A549 (cell line): ENCODE measurements at regions not wholly inside any gene's neighbourhood (a gene's known extent, or its start where the extent isn't known, plus 50 kb on each side); places are given as distances from the start of the nearest gene placed in this dataset.

ENCODE experiments used
- CBX8 ChIP-seq: fragments of 200-600 bp; sonication (generic); IDR thresholded peaks from 2 replicates; pipeline ENCODE4 v1.6.1; 2016
- HMGXB4 ChIP-seq: fragments of 250-450 bp; sonication (Bioruptor Pico); IDR thresholded peaks from 2 replicates; pipeline ENCODE4 v1.5.0; 2021; ENCODE audit warnings: mild to moderate bottlenecking, moderate library complexity, borderline replicate concordance
- POLR2A ChIP-seq: IDR thresholded peaks from 2 replicates; pipeline ENCODE4 v1.6.1; 2012; ENCODE audit warnings: mild to moderate bottlenecking, low read length
- REST ChIP-seq: fragments of 200-600 bp; sonication (generic); IDR thresholded peaks from 2 replicates; pipeline ENCODE4 v1.6.1; 2016; ENCODE audit warnings: antibody characterized with exemption, mild to moderate bottlenecking, moderate library complexity
- TP53 ChIP-seq: fragments of 250-450 bp; sonication (Bioruptor Pico); IDR thresholded peaks from 2 replicates; pipeline ENCODE4 v1.5.0; 2021; ENCODE audit warnings: mild to moderate bottlenecking, moderate library complexity
- TF ChIP-seq, protein P1 (sequence below): fragments of >200 bp; sonication (Bioruptor Twin); formaldehyde crosslinking; IDR thresholded peaks from 3 replicates; pipeline ENCODE4 v1.5.1; 2016

DNA sequence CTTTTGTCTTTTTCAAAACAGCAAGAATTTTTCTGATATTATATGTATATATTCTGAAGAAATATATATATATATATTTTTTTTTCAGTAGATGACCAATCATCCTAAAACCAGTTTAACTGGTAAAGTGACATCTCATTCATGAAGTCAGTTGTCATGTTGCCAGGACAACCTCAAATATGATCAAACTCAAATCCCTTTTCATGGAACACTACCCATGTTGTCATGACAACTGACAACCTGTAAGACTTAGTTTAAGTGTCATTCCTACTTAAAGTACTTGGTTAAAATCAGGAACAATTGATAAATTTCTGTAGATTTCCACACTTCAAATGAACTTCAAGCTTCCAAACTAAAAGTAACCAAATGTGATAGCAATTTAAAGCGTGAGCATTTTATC is 101.8 kb upstream of the ERBB4 start:
- TF ChIP-seq, protein P1, sequence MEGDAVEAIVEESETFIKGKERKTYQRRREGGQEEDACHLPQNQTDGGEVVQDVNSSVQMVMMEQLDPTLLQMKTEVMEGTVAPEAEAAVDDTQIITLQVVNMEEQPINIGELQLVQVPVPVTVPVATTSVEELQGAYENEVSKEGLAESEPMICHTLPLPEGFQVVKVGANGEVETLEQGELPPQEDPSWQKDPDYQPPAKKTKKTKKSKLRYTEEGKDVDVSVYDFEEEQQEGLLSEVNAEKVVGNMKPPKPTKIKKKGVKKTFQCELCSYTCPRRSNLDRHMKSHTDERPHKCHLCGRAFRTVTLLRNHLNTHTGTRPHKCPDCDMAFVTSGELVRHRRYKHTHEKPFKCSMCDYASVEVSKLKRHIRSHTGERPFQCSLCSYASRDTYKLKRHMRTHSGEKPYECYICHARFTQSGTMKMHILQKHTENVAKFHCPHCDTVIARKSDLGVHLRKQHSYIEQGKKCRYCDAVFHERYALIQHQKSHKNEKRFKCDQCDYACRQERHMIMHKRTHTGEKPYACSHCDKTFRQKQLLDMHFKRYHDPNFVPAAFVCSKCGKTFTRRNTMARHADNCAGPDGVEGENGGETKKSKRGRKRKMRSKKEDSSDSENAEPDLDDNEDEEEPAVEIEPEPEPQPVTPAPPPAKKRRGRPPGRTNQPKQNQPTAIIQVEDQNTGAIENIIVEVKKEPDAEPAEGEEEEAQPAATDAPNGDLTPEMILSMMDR = no peak
- TF ChIP-seq TP53 (CRISPR knock-in tag) = no peak
- no peak for TF ChIP-seq CBX8
- no peak for TF ChIP-seq HMGXB4 (CRISPR knock-in tag)
- TF ChIP-seq REST = no peak
- no peak for TF ChIP-seq POLR2A
